Subcutaneous abdominal adipose tissue (tissue), 5 donors: ENCODE measurements at regions not wholly inside any gene's neighbourhood (a gene's known extent, or its start where the extent isn't known, plus 50 kb on each side); places are given as distances from the start of the nearest gene placed in this dataset.

ENCODE experiments used
- H3K27ac ChIP-seq: one replicate; pipeline ENCODE4 v1.7.0; 2013; ENCODE audit warnings: low read depth, mild to moderate bottlenecking, inconsistent platforms, low read length, moderate library complexity
- H3K27me3 ChIP-seq, 5 donors: one replicate each; pipeline ENCODE4 v1.7.0; 2013; ENCODE audit warnings: low read length in 5 of 5, inconsistent platforms in 1 of 5; ENCODE audit not compliant: control insufficient read depth in 5 of 5, insufficient read depth in 4 of 5
- H3K36me3 ChIP-seq, 5 donors: one replicate each; pipeline ENCODE4 v1.7.0; 2013; ENCODE audit warnings: low read length in 5 of 5; ENCODE audit not compliant: control insufficient read depth in 5 of 5, insufficient read depth in 5 of 5
- H3K4me1 ChIP-seq, 5 donors: one replicate each; pipeline ENCODE4 v1.7.0; 2013; ENCODE audit warnings: low read length in 5 of 5, mild to moderate bottlenecking in 3 of 5, moderate library complexity in 1 of 5; ENCODE audit not compliant: control insufficient read depth in 5 of 5, insufficient read depth in 5 of 5
- H3K4me3 ChIP-seq, 5 donors: one replicate each; pipeline ENCODE4 v1.7.0; 2013; ENCODE audit warnings: low read length in 5 of 5, low read depth in 1 of 5
- H3K9ac ChIP-seq, 5 donors: one replicate each; pipeline ENCODE4 v1.7.0; 2013; ENCODE audit warnings: low read length in 5 of 5, mild to moderate bottlenecking in 4 of 5, moderate library complexity in 3 of 5
- H3K9me3 ChIP-seq, 5 donors: one replicate each; pipeline ENCODE4 v1.7.0; 2013; ENCODE audit warnings: low read length in 5 of 5; ENCODE audit not compliant: control insufficient read depth in 5 of 5
- donor health status: healthy.
- donor health status: healthy.
- donor health status: healthy.
- donor health status: healthy.
- donor health status: healthy.

GRCh38 chr5:23208959-23209431 is 298.4 kb upstream of the PRDM9 start:
- Histone ChIP-seq H3K4me3 (no peak overlapping the region), H3K27me3 (no peaks in the 10 kb centered on the region), H3K27ac (no peak overlapping the region), H3K9ac (no peak overlapping the region), H3K36me3 (no peaks in the 10 kb centered on the region), H3K4me1 (no peaks in the 10 kb centered on the region), H3K9me3 (no peaks in the 10 kb centered on the region)

GRCh38 chr5:23204111-23204510 is 303.3 kb upstream of the PRDM9 start:
- Histone ChIP-seq H3K27ac (no peak overlapping the region), H3K36me3 (no peaks in the 10 kb centered on the region), H3K9ac (no peak overlapping the region), H3K9me3 (peaks cover 0 to 7% (median 3%) of the 10 kb centered on the region in 5 donors), H3K4me3 (no peak overlapping the region), H3K4me1 (no peaks in the 10 kb centered on the region), H3K27me3 (no peaks in the 10 kb centered on the region)

- Histone ChIP-seq H3K9ac (no peak overlapping the region), H3K4me3 (no peak overlapping the region), H3K9me3 (peaks cover 0 to 7% (median 2%) of the 10 kb centered on the region in 5 donors), H3K27me3 (no peaks in the 10 kb centered on the region), H3K36me3 (no peaks in the 10 kb centered on the region), H3K27ac (no peak overlapping the region), H3K4me1 (no peaks in the 10 kb centered on the region)
Measured at GRCh38 chr5:23169660-23170416, 316.7 kb upstream of the CDH12 start.

- Histone ChIP-seq H3K27ac (no peak overlapping the region), H3K36me3 (no peaks in the 10 kb centered on the region), H3K27me3 (no peaks in the 10 kb centered on the region), H3K9ac (no peak overlapping the region), H3K4me3 (no peak overlapping the region), H3K4me1 (no peaks in the 10 kb centered on the region), H3K9me3 (no peaks in the 10 kb centered on the region)
Measured at GRCh38 chr5:23164971-23165370, 311.8 kb upstream of the CDH12 start.

GRCh38 chr5:23158179-23158578 is 305.0 kb upstream of the CDH12 start:
- Histone ChIP-seq H3K9ac (no peak overlapping the region), H3K27me3 (no peaks in the 10 kb centered on the region), H3K36me3 (no peaks in the 10 kb centered on the region), H3K27ac (no peak overlapping the region), H3K4me1 (no peaks in the 10 kb centered on the region), H3K9me3 (no peaks in the 10 kb centered on the region), H3K4me3 (no peak overlapping the region)

- Histone ChIP-seq H3K27me3 (no peaks in the 10 kb centered on the region), H3K4me1 (no peaks in the 10 kb centered on the region), H3K36me3 (no peaks in the 10 kb centered on the region), H3K9ac (no peak overlapping the region), H3K4me3 (no peak overlapping the region), H3K9me3 (no peaks in the 10 kb centered on the region), H3K27ac (no peak overlapping the region)
Measured at GRCh38 chr5:23157716-23158115, 304.6 kb upstream of the CDH12 start.

- H3K4me1 ChIP-seq: no peaks in the 10 kb centered on the region
- H3K9ac ChIP-seq: no peak overlapping the region
- H3K27ac ChIP-seq: no peak overlapping the region
- H3K27me3 ChIP-seq: no peaks in the 10 kb centered on the region
- H3K9me3 ChIP-seq: no peaks in the 10 kb centered on the region
- H3K36me3 ChIP-seq: no peaks in the 10 kb centered on the region
- no peak overlapping the region for H3K4me3 ChIP-seq
Measured at GRCh38 chr5:23157169-23157568, 304.0 kb upstream of the CDH12 start.

GRCh38 chr5:23147625-23148024 is 294.5 kb upstream of the CDH12 start:
- Histone ChIP-seq H3K9me3 (no peaks in the 10 kb centered on the region), H3K27ac (no peak overlapping the region), H3K36me3 (no peaks in the 10 kb centered on the region), H3K27me3 (no peaks in the 10 kb centered on the region), H3K4me1 (no peaks in the 10 kb centered on the region), H3K4me3 (no peak overlapping the region), H3K9ac (no peak overlapping the region)

GRCh38 chr5:23146183-23146582 is 293.0 kb upstream of the CDH12 start:
- H3K4me1 ChIP-seq: no peaks in the 10 kb centered on the region
- no peak overlapping the region for H3K27ac ChIP-seq
- no peak overlapping the region for H3K4me3 ChIP-seq
- H3K36me3 ChIP-seq: no peaks in the 10 kb centered on the region
- no peaks in the 10 kb centered on the region for H3K27me3 ChIP-seq
- H3K9me3 ChIP-seq: no peaks in the 10 kb centered on the region
- no peak overlapping the region for H3K9ac ChIP-seq

- Histone ChIP-seq H3K4me1 (no peaks in the 10 kb centered on the region), H3K9me3 (no peaks in the 10 kb centered on the region), H3K27me3 (no peaks in the 10 kb centered on the region), H3K27ac (no peak overlapping the region), H3K36me3 (no peaks in the 10 kb centered on the region), H3K4me3 (no peak overlapping the region), H3K9ac (no peak overlapping the region)
Measured at GRCh38 chr5:23139338-23140171, 286.4 kb upstream of the CDH12 start.
